Loucy (cell line): ENCODE measurements at regions not wholly inside any gene's neighbourhood (a gene's known extent, or its start where the extent isn't known, plus 50 kb on each side); places are given as distances from the start of the nearest gene placed in this dataset.

Experiments used
- EZH2phosphoT487 ChIP-seq: fragments of 200-600 bp; IDR thresholded peaks from 2 replicates; pipeline ENCODE4 v1.6.1; 2018; ENCODE audit warnings: antibody characterized with exemption, mild to moderate bottlenecking, moderate library complexity, borderline replicate concordance
- TF ChIP-seq, protein P1 (sequence below): fragments of 200-600 bp; sonication (generic); conservative IDR thresholded peaks from 2 replicates; pipeline ENCODE4 v1.5.1; 2014; ENCODE audit warnings: mild to moderate bottlenecking, antibody characterized with exemption, low read length

DNA sequence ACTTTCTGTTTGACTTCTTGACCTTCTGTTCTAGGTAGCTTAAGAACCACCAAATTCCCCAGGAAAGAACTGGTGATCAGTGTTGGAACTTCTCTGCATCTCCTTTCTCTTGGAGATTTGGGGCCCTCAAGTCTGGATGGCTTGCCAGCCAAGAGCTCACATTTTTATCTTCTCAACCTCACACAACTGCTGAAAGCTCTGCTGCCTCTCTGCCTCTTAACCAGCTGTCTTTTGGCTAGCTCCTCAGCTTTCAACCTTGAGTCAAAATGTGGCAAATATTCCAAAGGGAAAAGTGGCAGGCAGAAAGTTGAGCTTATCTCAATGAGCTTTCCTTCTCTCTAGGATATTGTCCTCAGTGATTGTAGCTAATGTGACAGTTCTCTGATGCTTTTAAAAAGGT, 89.2 kb upstream of the CCDC190 start:
- TF ChIP-seq, protein P1, sequence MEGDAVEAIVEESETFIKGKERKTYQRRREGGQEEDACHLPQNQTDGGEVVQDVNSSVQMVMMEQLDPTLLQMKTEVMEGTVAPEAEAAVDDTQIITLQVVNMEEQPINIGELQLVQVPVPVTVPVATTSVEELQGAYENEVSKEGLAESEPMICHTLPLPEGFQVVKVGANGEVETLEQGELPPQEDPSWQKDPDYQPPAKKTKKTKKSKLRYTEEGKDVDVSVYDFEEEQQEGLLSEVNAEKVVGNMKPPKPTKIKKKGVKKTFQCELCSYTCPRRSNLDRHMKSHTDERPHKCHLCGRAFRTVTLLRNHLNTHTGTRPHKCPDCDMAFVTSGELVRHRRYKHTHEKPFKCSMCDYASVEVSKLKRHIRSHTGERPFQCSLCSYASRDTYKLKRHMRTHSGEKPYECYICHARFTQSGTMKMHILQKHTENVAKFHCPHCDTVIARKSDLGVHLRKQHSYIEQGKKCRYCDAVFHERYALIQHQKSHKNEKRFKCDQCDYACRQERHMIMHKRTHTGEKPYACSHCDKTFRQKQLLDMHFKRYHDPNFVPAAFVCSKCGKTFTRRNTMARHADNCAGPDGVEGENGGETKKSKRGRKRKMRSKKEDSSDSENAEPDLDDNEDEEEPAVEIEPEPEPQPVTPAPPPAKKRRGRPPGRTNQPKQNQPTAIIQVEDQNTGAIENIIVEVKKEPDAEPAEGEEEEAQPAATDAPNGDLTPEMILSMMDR = no peak
- no peak for TF ChIP-seq EZH2phosphoT487
